ENCODE measurements at regions not wholly inside any gene's neighbourhood (a gene's known extent, or its start where the extent isn't known, plus 50 kb on each side); places are given as distances from the start of the nearest gene placed in this dataset.

DNA sequence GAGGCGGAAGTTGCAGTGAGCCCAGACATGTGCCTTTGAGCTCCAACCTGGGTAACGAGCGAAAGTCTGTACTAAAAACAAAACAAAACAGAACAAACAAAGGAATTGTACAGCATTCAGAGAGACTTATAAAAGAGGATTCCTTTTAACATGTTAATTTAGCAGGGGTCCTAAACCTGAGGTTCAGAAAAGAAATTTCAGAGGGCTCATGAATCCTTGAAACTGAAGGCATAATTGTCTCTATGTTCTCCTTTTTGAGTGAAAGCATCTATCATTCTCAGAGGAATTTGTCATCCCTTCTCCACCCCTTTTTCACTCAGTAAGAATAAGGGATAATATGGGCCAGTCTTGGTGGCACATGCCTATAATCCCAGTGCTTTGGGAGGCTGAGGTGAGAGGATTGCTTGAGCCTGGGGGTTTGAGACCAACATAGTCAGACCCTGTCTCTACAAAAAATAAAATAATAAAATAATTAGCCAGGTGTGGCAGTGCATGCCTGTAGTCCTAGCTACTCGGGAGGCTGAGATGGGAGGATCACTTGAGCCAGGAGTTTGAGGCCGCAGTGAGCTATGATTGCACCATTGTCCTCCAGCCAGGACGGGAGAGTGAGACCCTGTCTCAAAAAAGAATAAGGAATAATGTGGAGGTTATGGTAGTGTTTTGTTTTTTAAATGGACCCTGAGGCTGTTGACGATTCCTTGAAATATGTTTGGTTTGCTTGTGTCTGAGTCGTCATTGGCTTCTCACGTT lies 309.1 kb upstream of the C2CD4B start:
- POLR2A ChIA-PET, result no interaction called here
- DNase-seq (ENCODE audit: low read depth, low spot score), result no peak
- TF ChIP-seq, protein P1, sequence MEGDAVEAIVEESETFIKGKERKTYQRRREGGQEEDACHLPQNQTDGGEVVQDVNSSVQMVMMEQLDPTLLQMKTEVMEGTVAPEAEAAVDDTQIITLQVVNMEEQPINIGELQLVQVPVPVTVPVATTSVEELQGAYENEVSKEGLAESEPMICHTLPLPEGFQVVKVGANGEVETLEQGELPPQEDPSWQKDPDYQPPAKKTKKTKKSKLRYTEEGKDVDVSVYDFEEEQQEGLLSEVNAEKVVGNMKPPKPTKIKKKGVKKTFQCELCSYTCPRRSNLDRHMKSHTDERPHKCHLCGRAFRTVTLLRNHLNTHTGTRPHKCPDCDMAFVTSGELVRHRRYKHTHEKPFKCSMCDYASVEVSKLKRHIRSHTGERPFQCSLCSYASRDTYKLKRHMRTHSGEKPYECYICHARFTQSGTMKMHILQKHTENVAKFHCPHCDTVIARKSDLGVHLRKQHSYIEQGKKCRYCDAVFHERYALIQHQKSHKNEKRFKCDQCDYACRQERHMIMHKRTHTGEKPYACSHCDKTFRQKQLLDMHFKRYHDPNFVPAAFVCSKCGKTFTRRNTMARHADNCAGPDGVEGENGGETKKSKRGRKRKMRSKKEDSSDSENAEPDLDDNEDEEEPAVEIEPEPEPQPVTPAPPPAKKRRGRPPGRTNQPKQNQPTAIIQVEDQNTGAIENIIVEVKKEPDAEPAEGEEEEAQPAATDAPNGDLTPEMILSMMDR (IDR thresholded peaks at IDR 0.05; ENCODE audit: insufficient read depth, low read length, missing control alignments), result no peak
- CTCF ChIA-PET, result interaction anchor here (0.8 kb wide), 1 partner anchor 10 kb away, joined by 3 read pairs; no protein-coding TSS in a partner anchor
- no peak overlapping the region for H3K4me3 ChIP-seq (ENCODE audit: low read depth, low read length)

DNA sequence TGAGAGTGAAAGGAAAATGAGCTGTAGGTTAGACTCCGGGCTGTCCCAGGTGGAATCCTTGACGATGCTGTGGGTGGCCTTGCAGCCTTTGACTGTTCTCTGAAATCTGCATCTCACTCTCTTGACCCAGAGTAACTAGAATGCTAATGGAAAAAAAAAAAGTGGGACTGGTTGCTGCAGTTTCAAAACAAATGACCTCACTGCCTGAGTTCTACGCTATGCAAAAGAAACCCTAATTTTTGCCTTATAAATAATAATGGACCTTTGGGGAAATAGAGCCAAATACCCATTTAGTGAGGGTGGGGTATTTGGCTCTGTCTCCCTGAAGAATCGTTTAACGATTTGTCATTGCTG lies 309.7 kb upstream of the C2CD4B start:
- POLR2A ChIA-PET, result no interaction called here
- H3K4me3 ChIP-seq (ENCODE audit: low read depth, low read length), result no peak overlapping the region
- CTCF ChIA-PET, result no interaction called here
- TF ChIP-seq, protein P1 (IDR thresholded peaks at IDR 0.05; ENCODE audit: insufficient read depth, low read length, missing control alignments), result no peak
- DNase-seq (ENCODE audit: low read depth, low spot score), result no peak

DNA sequence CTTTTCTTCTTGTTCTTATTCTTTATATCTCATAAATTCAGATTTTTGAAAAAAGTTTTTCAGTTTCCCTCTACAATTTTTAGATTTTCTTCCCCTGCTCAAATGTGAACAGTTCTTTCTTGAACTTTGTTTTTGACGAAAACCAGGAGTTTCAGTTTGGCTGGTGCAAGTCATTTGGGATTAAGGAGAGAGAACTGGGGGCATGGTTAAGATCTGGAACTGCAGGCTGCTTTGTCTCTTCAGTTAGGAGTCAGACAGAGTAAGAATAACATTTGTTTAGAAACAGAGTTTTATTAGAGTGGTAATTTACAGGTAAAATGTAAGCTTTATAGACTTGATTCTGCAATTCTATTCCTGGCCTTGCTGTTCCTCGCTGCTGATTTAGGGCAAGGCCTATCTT lies 310.5 kb upstream of the C2CD4B start:
- ChIA-PET CTCF (interaction anchor here (1.0 kb wide), 1 partner anchor 10 kb away, joined by 3 read pairs; no protein-coding TSS in a partner anchor), POLR2A (no interaction called here)
- no peak overlapping the region for H3K4me3 ChIP-seq (ENCODE audit: low read depth, low read length)
- TF ChIP-seq, protein P1 (IDR thresholded peaks at IDR 0.05; ENCODE audit: insufficient read depth, low read length, missing control alignments), result no peak
- no peak for DNase-seq (ENCODE audit: low read depth, low spot score)

DNA sequence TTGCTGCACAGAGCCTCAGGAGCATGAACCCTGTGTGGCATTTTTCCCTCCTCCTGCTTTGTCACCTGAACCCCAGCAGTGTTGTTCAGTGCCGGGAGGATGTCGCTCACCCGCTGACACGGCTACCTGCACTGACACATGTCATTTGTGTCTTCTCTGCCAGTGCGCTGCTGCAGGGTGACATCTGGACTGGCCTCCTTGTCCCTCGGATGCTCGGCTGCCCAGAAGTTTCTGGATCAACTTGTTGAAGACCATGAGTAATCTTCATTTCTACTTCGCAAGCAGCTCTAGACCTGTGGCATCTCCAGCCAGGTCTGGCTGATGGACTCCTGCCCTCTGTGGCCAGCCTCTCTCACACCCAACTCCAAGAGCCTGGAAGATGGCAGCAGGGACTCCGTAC lies 311.1 kb upstream of the C2CD4B start:
- ChIA-PET CTCF (interaction anchor here (1.0 kb wide), 1 partner anchor 11 kb away, joined by 3 read pairs; no protein-coding TSS in a partner anchor), POLR2A (no interaction called here)
- no peak overlapping the region for H3K4me3 ChIP-seq (ENCODE audit: low read depth, low read length)
- TF ChIP-seq, protein P1 (IDR thresholded peaks at IDR 0.05; ENCODE audit: insufficient read depth, low read length, missing control alignments), result no peak
- DNase-seq (ENCODE audit: low read depth, low spot score), result no peak

DNA sequence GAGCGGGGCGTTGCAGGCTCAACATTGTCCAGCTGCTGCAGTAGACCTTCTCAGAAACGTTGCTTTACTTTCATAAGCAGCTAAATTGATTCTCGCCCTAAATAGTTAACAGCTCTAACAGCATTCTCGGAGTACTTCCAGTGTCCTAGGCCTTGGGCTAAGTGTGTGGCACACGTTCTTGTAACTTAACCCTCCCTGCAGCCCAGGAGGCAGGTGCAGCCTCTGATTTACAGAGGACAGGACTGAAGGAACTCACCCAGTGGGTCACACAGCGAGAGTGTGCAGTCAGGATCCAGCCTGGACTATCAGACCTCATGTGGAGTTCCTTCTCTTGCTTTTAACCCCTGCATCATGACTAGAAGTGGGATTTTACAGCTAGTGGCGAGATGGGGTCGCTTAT lies 312.8 kb upstream of the C2CD4B start:
- H3K4me3 ChIP-seq (ENCODE audit: low read depth, low read length), result no peak overlapping the region
- ChIA-PET CTCF (interaction anchor here (1.0 kb wide), 1 partner anchor 279 kb away, joined by 3 read pairs; no protein-coding TSS in a partner anchor), POLR2A (no interaction called here)
- no peak for DNase-seq (ENCODE audit: low read depth, low spot score)
- TF ChIP-seq, protein P1 (IDR thresholded peaks at IDR 0.05; ENCODE audit: insufficient read depth, low read length, missing control alignments), result no peak

DNA sequence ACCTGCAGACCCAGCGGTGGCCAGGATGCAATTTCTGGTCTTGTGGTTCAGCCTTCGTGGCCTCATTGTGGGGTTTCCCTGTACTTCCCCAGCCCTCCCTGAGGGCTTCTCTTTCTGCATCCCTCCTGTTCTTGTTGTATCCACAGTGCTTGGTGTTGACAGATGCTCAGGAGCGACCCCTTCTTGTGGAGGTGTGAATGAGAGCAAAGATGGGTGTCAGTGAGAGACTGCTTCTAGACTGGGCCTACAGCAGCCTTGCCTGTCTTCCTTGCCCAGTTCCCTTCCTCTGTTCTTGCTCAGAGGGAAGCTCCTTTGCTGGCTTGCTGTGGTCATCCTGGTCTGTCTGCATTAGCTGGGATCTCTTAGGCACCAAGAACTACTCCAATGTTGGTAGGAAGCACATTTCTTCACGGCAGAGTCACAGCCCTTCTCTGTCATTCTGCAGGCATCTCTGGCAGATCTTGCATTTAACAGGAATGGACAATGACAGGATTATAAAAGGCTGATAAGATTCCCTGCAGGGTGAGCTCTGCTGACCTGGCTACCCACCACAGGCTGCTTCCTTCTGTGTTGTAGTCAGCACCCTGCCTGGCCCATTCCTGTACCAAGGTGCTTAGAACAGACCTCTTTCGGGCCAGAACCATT lies 317.8 kb upstream of the C2CD4B start:
- POLR2A ChIA-PET, result interaction anchor here (1.2 kb wide), 1 partner anchor 13 kb away, joined by 5 read pairs; no protein-coding TSS in a partner anchor
- no peak for DNase-seq (ENCODE audit: low read depth, low spot score)

More for the DNA sequence above, 317.8 kb upstream of the C2CD4B start:
- TF ChIP-seq, protein P1 (IDR thresholded peaks at IDR 0.05; ENCODE audit: insufficient read depth, low read length, missing control alignments), result peak; percentile 46
- CTCF ChIA-PET, result interaction anchor here (1.0 to 4.2 kb wide), 7 partner anchors 13 to 259 kb away, joined by 3 to 25 read pairs (median 4); no protein-coding TSS in a partner anchor
- H3K4me3 ChIP-seq (ENCODE audit: low read depth, low read length), result no peak overlapping the region
